ENCODE measurements at regions not wholly inside any gene's neighbourhood (a gene's known extent, or its start where the extent isn't known, plus 50 kb on each side); places are given as distances from the start of the nearest gene placed in this dataset.
"Not testable (repeated sequence)": the region's sequence is repeated elsewhere in the genome, so short reads cannot be mapped to it uniquely, and the experiment has no call there.

DNA sequence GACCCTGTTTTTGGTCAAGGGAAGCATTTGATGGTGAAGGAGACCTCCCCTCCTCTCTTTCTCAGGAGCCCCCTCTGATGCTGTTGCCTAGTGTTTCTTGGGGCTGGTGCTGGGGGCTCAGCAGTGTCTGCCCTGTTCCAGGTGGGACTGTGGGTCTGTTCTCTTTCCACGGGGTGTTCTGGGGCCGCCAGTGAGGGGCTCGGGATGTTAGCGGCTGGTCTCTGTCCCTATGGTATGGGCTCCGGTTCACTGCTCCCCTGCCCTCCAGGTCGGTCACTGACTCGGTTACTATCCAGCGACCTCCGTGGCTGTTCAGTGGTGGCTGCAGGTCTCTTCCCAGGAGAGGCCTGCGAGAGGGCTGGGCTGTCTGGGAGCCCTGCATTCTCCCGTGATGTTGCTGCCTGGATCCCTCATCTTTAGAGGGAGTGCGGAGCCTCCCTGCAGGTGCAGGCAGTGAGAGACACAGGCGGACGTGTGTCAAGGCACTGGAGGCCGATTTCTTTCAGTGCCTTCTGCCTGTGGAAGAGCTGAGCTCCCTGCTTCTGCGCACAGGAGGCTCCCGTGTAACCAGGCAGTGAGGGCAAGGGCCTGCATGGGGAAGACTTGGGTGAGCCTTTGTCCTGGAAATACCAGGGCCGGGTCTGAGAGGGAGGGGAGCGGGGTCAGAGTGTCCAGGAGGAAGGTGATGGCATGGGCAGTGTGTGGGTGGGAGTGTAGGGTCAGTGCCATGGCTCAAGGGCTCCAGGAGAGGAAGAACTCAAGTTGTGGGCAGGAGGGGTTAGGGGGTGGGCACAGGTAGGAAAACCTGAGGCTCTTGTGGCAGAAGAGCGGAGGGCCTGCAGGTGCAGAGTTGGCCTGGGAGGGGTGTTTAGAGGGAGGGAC is 362.6 kb downstream of the TMEM121 start:
- DNase-seq (ENCODE audit: low spot score), result no peak

GRCh38 chr14:105889666-105890473 is 363.5 kb downstream of the TMEM121 start:
- DNase-seq (ENCODE audit: low spot score), result no peak

- no peak for DNase-seq (ENCODE audit: low spot score)
Observed at GRCh38 chr14:105890474-105891220, 364.3 kb downstream of the TMEM121 start.

DNA sequence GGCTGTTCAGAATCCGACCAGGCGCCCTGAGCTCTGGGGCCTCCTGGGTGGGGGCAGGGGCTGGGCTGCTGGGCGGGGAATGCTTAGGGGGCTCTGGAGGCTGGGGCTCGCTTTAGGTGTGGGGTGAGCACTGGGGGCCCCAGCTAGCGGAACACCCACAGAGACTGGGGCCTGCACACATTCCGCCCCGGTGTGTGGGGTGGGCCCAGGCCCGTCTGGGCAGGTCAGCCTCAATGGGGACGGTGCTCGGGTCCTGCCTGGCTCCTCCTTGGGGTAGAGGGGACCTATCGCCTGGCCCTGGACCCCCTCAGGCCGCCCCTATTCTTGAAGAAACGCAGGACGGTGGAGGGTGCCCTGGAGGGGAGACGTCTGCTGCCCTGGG is 364.8 kb downstream of the TMEM121 start:
- DNase-seq (ENCODE audit: low spot score), result no peak

- no peak for DNase-seq (ENCODE audit: low spot score)
Observed at GRCh38 chr14:105891631-105892452, 365.5 kb downstream of the TMEM121 start.

DNA sequence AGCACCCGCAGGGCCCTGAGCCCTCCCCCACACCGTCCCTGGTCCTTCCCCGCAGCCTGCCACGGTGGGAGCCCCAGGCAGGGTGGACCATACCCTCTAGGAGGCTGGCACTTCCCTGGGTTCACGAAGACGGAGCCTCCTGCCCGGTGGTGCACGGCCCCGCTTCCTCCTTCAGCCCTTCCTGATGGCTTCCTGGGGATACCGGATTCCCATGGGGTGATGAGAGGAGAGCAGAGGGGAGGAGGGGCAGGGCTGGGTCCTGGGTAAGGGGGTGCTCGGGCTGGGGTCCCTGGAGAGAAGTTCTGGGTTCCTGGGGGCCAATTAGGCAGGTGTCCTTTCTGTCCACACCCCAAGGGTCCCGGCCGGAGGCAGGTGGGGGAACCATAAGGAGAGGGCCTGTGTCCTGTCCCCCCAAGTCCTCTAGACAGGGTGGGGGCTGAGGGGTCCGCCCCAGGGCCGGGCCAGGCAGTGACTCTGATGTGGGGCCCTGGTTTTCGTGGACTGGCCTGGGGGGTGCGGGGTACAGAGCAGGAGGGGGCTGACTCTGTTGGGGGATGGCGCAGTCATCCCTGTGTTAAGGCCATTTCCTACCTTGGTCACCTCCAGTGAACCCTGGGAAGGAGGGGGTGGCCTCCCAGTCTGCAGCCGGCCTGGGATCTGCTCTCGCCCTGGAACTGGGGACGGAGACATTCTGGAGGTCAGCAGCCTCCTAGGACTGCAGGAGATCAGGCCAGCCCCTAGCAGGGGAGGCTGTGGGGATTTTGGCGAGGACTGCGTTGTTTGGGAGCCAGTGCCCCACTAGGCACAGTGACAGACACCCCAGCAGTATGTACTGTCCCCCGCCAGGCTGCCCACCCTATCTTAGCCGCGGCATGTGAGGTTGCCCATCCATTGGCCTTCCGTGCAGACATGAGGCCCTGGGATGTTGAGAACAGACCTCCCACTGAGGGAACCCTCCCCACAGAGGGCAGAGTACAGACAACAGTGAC is 366.4 kb downstream of the TMEM121 start:
- not testable (repeated sequence) for DNase-seq (ENCODE audit: low spot score)

DNA sequence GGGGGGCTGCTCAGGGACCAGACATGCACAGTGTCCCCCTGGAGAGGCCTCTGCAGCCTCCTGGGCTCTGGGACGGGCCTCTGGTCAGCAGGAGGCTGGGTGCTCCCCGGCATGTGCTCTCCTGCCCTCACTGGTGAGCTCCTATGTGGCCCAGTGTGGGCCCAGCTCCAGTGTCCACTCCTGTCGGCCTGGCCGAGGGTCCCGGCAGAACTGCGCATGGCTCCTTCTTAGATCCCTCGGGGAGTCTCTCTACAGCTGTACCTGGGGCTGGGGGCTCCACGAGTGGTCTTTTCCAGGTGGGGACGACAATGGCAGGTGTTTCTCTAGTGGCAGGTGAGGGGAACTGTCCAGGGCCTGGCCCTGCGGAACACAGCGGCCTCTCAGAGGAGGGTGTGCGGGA is 367.3 kb downstream of the TMEM121 start:
- not testable (repeated sequence) for DNase-seq (ENCODE audit: low spot score)

GRCh38 chr14:105894125-105894977 is 368.0 kb downstream of the TMEM121 start:
- DNase-seq (ENCODE audit: low spot score), result no peak

DNA sequence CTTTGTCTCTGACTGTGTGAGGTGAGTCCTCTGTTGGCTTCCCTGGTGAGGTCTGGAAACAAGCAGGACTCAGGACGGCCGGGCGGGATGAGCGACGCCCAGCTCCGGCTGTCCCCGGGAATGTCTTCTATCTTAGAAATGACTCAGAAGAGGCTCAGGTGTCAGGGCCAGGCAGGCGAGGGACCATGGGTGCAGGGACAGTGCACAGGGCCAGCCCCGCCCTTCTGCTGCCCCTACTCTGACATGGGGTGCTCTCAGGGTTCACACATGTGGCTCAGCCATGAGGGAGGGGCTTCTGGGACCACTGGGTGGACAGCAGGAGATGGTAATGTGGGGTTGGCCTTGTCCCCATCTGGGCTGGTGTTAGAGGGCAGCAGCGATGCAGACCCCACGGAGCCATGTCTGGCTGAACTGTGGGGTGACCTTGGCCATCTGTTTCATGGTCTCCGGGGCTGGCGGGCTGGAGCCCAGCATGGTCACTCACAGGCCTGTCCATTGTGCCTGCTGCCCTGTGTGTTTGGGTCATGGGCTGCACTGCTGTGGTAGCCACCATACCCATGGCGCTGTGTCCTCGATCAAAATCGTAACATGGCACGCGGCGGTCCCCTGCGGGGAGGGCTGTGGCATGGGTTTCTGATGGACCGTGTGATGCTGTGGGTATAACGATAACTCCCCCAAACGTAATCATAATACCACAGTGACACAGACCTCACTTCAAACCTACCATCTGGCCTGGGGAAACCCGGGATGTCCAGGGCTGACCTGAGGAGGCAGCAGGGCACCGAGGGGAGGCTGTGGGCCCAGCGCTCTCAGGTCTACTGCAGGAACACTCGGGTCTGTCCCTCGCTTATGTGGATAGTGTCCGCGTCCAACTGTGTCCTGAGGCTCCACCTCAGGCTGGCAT is 368.8 kb downstream of the TMEM121 start:
- no peak for DNase-seq (ENCODE audit: low spot score)

- not testable (repeated sequence) for DNase-seq (ENCODE audit: low spot score)
Observed at GRCh38 chr14:105896206-105896605, 369.8 kb downstream of the TMEM121 start.

DNA sequence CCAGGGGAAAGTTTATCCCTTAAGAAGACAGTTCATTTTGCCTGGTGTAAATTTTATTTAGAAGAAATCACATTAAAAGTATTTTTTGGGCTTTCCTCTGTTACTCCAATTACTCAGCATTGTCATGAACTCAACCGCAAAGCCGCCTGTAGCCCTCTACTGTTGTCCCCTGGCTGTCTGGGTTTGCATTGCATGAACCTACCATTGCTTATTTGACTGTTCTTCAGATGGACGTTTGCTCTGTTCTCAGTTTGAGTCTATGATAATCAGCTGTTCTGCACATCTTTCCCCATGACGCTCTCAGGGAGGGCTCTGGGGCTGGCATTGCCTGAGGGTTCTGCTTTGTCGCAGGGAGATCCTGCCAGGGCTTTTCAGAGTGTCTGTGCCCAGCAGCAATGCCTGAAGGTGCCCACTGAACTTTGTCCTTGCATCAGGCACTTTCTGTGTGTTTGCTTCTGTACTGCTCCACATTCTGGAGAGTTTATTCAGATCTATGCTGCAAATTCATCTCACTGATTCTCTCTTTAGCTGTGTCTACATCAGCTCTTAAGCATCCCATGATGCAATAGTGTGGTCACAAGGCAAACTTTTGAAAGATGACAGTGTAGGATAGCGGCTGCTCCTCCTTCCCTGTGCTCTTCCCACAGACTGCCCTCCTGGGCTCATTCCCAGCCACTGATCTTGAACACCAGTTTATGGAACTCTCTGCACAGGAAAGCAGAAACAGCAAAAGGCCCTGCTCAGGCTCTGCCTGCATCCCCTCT is 370.8 kb downstream of the TMEM121 start:
- DNase-seq (ENCODE audit: low spot score), result not testable (repeated sequence)

DNA sequence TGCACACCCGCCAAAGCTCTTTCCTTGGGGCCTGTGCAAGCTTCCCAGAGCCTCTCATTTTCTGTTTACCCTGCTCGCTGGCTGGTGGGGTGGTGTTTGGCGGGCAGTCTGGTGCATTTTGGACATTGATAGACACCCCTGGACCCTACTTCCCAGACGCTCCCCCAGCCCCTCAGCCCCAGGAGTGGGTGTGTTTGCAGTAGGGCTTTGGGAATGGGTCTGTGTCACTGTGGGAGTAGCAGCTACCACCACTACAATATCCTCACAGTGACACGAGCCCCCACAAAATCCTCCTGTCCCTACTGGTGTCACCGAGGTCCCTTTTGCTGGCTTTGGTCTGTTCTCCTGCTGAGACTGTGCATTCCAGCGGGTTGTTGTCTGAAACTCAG is 371.3 kb downstream of the TMEM121 start:
- no peak for DNase-seq (ENCODE audit: low spot score)

GRCh38 chr14:105898482-105899010 is 372.2 kb downstream of the TMEM121 start:
- no peak for DNase-seq (ENCODE audit: low spot score)

GRCh38 chr14:105899071-105899641 is 372.8 kb downstream of the TMEM121 start:
- DNase-seq (ENCODE audit: low spot score), result no peak

- no peak for DNase-seq (ENCODE audit: low spot score)
Observed at GRCh38 chr14:105899657-105900397, 373.4 kb downstream of the TMEM121 start.
